Hippocampal formation (tissue), 2 donors: ENCODE measurements at regions not wholly inside any gene's neighbourhood (a gene's known extent, or its start where the extent isn't known, plus 50 kb on each side); places are given as distances from the start of the nearest gene placed in this dataset.
"Not testable (repeated sequence)": the region's sequence is repeated elsewhere in the genome, so short reads cannot be mapped to it uniquely, and the experiment has no call there.

Source experiments
- DNase-seq, 2 donors: peaks; one replicate each; lab custom pipeline; 2025; lab: John Stamatoyannopoulos, UW

DNA sequence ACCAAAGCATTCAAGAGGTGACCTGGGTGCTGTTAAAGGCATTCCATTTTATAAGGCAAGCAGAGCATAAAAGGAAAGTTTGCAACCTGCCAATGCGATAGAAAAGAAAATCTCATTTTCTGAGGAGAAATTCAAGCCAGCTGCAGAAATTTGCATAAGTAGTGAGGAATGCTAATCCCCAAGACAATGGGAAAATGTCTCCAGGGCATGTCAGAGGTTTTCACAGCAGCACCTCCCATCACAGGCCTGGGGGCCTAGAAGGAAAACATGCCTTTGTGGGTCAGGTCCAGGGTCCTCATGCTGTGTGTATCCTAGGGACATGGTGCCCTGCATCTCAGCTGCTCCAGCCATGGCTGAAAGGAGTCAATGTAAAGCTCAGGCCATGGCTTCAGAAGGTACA lies 775.8 kb downstream of the IGSF11 start:
- DNase-seq: not testable (repeated sequence)

DNA sequence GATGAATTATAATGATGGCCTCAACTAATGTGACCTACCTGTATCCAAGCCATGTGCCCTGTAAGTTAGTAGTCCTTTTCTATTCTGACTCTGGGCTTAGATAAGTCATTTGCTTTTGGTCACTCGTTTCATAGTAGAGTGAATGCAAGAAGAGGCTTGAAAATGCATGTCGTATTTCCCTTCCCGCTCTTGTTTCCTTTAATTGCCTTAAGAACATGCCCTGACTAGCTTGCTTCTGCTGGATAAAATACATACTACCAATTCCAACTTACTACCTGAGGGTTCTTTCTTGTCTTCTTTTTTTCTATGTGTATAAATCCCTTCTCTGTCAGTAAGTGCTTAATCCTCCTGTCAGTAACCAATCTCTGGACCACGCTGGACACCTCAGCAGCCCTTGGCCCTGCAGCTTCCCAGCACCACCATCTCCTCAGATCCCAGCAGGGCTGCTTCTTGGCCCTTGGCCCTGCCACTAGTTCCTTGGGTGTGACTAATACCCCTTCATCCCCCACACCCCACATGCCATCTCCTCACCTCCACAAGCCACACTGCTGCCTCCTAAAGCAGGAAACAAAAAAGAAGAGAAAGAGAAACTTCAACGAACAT lies 771.7 kb downstream of the IGSF11 start:
- no peak for DNase-seq

DNA sequence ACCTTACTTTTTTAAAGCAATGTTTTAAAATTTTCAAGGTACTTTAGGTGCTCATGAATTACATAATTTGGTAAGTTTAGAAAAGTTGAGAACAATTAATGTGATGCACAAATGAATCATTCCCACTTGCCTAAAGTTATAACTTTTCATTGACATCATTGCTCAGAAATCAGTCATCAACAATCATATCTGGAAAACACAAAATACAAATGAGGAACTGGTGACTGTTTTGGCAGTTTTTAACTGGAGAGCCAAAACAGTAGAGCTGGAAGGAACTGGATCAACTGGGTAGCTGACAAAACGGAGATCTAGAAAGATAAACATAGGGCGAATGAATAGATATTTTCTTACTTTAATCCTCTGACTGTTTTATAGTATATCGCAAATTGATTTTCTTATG lies 767.1 kb downstream of the IGSF11 start:
- no peak for DNase-seq

DNA sequence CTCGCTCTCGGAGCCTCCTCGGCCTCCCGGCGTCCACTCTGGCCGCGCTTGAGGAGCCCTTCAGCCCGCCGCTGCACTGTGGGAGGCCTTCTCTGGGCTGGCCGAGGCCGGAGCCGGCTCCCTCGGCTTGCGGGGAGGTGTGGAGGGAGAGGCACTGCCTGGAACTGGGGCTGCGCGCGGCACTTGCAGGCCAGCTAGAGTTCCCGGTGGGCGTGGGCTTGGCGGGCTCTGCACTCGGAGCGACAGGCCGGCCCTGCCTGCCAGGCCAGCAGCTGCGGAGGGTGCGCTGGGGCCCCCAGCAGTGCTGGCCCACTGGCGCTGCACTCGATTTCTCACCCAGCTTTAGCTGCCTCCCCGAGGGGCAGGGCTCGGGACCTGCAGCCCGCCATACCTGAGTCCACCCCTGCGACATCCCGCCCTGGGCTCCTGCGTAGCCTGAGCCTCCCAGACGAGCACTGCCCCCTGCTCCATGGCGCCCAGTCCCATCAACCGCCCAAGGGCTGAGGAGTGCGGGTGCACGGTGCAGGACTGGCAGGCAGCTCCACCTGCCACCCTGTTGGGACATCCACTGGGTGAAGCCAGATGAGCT lies 765.0 kb downstream of the IGSF11 start:
- DNase-seq: no peak

DNA sequence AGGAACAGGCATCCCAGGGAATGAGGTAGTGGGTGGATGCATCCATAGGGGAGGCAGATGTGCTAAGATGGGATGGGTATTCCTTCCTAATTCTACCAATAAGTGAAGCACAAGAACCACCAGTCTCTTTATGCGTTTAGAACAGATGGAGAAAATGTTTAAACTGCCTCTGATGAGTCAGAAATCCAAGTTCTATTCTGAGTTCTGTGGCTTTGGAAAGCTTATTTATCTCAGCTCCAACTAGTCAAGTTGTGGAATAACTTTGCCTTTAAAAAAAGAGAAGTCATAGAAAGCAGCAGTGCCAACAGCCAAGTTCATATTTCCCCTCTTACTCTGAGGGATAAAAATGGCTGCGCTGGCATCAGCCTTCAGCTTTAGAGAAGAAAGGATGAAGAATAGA lies 761.7 kb downstream of the IGSF11 start:
- peak in 1 of 2 donors; percentile 54 for DNase-seq

DNA sequence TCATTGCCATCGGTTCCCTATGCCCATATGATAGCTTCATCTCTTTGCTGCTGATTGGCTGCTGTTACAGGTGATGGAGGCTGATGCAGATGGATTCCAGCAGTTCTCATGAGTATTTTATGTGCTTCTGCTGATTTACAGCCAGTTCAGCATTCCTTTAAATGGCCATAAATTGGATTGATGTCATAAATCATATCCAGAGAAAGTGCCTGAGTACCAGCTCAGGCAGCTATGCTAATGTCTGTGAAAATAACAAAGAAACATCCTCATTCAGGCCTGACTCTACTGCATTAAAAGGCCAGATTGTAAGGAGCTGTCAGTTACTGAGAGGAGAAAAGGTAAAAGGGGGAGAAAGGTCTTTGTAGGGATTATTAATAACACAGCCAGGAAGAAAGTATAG lies 756.8 kb downstream of the IGSF11 start:
- DNase-seq: no peak

DNA sequence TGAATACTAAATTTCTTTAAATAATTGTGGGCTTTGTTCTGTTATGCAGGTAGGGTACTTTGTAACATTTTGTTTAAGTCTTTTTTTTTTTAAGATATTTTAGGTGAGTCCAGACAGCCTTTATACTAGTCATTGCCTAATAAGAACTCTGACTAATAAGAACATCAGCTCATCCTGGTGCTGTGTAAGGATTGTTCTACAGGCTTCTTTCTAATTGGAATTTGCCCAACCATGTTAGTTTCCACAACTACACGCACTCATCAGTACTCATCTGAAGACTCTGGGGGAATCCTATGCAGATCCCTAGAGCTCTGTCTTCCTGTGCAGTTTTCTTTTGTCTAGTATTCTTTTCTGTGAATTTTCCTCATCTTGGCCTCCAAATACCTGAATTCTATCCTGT lies 741.8 kb downstream of the IGSF11 start:
- DNase-seq: no peak

DNA sequence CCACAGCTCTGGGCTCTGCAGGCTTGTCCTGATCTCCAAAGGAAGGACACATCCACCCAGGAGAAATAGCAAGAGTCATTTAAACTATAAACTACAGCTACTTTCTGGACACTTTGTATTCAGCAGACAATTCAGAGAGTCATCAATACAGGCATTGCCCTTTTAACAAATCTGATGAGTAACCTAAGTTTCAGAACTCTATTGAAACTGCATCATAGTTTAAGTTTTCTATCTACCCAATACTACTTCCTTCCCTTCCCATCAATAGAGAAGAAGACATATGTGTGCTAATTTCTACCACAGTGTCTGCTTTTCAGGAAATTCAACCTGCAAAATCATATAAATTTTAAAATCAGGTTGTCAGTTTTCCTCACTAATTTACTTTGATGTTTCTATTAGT lies 736.5 kb downstream of the IGSF11 start:
- DNase-seq: no peak

DNA sequence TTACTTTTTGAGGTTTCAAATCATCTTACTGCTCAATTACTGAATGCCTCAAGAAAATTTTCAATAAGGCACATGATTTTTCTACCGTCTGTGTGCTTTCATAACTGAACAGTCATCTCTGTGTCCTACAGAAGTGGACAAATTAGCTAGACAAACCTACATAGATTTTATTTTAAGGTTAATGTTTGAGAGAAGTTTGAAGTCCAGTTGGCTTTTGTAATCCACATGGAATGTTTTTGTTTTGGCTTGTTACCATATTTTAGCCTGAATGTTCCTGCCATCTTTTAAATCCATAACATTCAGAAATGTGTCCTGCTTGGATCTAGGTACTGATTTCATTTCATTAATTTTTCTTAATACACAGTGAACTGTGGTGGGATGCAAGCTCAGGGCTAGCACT lies 730.1 kb downstream of the IGSF11 start:
- no peak for DNase-seq

DNA sequence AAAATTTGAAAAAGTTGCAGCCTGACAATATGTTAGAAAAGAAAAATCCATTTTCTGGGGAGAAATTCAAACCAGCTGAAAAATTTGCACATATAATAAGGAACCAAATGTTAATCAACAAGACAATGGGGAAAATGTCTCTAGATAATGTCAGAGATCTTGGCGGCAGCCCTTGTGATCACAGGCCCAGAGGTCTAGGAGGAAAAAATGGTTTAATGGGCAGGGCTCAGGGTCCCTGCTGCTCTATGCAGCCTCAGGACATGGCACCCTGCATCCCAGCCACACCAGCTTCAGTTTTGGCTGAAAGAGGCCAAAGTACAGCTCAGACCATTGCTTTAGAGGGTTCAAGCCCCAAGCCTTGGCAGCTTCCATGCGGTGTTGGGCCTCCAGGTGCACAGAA lies 701.9 kb downstream of the IGSF11 start:
- no peak for DNase-seq

DNA sequence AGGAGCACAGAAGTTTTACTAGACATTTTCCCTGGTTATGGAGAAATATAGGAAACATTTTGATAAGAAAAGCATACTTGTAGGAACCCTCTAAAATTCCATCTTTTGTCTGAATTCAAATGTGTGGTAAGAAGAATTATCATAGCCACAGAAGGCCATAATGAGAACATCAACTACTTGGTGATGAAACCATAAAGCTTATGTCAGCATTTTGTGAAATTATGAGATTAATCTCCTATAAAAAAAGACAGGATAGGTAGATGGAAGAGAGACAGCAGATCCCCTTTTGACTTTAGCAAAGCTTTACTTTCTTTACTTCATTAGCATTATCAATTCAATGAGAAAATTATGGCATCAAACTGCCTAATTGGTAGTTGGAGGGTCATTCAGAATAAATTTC lies 697.0 kb downstream of the IGSF11 start:
- no peak for DNase-seq

DNA sequence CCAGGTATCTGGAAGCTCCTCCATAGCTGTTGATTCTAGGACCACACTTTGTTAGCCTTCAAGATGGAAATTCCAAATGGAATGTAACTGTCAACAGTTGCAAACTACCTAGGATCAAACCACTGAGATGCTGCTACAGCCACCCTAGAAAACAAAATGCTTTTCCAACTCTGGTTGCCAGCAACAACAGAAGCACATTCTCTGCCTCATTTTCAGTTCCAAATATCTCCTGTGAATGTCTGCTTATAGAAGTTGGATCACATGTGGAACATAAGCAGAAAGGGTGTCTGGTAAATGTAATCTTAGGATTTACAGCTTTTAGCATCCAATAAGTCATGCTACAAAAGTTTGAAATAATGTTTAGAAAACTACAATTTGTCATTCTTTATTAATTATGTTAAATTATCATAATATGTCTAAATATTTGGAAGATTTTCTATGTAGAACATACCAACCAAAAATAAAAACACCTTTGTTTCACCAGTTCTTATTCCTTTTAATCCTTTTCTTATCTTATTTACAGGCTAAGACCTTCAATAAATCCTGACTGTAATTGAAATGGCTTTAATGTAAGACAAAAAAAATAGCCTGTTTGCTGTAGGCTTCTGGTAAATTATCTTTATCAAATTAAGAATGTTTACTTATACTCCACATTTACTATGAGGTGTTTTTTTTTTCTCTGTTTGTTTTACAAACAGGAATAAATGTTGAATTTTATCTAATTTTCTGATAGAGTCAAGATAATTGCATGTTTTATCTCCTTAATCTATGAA lies 687.1 kb downstream of the IGSF11 start:
- no peak for DNase-seq

DNA sequence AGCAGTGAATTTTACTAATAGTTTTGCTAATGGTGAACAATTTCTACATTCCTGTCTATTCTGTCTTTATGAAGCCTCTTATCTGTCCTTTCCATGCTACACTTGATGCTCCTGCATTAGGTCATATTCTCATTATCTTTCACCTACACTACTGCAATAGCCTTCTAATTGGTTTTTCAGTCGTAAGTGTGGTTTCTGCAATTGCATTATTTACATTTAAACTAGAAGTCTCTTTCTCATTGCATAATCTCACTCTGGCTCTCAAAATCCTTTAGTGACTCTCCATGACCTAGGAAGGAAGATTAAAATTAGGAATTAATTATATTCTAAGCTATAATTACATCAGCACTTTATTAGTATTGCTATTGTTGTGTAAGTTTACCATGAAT lies 686.5 kb downstream of the IGSF11 start:
- DNase-seq: no peak

DNA sequence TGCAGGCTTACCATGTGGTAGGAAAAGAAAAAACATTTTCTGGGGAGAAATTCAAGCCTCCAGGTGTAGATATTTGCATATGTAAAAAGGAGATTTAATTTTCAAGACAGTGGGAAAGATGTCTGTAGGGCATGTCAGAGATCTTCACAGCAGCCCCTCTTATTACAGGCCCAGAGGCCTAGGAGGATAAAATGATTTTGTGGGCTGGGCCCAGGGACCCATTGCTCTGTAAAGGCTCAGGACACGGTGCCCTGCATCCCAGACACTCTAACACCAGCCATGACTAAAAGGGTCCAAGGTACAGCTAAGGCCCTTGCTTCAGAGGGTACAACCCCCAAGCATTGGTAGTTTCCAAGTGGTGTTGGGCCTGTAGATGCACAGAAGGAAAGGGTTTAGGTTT lies 680.1 kb downstream of the IGSF11 start:
- DNase-seq: no peak

DNA sequence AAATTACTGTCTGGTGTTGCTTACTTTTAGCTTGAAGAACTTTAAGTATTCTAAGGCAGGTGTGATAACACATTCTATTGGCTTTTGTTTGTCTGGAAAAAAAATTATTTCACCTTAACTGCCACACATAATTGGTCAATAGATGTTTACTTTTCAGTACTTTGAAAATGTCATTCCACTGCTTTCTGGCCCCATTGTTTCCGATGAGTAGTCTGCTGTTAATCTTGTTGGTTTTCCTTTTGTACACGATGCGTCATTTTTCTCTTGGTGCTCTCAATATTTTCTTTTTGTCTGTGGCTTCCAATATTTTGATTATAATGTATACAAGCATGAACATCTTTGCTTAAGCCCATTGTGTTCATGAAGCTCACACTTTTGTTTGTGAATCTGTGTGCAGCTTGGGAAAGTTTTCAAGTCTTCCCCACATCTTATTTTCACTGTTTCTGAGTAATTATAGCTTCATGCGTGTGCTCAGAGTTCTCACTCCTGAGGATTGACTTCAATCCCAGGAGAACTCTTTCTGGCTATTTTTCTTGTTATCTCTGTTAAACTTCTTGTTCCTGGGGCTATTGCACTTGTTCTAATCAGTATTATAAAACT lies 664.7 kb downstream of the IGSF11 start:
- DNase-seq: no peak

DNA sequence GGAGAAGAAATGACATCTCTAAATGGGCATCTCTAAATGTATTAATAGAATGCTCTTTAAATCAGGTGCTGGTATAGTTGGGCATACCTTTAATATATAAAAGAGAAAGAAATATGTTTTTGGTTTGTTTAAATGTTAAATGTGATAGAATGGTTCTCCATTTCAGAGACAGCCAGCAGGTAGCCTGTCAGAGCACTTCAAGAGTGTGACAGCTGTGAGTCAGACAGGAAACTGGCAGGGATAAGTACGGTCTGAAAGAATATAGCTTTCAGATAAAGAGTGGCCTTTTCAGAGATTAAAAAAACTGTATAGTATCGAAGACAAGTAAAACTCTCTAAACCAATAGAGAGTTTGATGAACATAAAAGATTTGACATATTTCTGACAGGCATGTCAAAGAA lies 654.1 kb downstream of the IGSF11 start:
- no peak for DNase-seq

DNA sequence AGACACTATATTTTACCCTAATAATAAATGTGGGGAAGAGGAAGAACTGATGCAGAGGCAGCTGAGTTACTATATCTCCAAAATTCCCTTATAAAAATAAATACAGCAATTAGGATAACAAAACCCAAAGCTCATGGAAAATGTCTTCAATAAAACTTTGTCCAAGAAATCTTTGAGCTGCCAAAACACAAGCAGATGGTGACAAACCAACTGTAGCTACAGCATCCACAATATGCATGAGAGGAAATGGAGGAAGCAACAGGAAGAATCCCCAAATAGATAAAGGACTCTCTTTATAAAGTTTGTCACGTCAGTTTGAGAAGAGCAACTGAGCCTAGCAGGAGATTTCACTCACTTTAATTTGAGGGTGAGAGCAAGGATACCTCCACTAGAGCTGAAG lies 638.2 kb downstream of the IGSF11 start:
- DNase-seq: no peak

DNA sequence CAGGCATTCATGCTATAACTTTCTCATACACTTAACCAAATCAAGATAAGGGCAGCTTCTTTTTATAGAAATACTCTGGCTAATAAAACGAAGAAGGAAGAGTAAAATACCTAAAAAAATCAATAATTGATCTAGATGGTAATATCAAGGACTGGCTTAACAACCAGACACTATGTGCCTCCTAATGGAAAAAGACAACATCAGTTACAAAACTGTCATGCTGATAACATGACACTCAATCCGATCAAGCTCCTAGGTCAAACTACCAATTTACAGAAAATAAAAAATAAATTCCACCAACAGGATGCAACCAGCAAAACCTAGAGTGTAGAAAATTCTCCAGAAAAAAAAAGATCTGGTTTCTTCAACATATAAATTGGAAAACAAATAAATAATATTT lies 634.6 kb downstream of the IGSF11 start:
- no peak for DNase-seq

DNA sequence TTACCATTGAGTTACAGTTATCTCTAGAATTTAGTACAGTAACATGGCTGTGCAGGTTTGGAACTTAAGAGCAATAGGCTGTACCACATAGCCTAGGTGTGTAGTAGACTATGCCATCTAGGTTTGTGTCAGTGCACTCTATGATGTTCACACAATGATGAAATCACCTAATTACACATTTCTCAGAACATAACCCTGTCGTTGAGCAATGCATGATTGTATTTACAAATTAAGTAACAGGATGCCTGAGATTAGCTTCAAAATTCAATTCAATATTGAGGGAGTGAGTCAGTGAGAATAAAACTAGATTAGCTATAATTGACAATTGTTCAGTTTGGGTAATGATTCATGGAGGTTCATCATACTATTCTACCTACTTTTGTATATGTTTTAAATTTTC lies 633.8 kb downstream of the IGSF11 start:
- no peak for DNase-seq

DNA sequence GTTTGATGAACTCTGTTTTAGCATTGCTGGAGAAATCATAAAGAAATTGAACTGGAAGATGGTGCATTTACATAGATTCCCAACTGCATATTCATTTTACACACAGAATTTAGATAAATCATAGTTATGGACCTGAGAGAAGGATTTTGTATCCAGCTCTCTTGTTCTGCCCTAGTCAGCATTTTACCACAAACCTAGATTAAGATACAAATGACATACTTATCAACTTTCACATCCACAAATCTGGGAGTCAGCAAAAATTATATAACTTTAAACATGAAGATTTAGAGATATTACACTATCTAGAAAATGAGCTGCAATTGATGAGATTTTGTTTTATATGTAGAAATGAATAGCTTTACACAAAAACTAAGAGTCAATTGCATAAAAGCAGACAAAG lies 632.8 kb downstream of the IGSF11 start:
- no peak for DNase-seq

DNA sequence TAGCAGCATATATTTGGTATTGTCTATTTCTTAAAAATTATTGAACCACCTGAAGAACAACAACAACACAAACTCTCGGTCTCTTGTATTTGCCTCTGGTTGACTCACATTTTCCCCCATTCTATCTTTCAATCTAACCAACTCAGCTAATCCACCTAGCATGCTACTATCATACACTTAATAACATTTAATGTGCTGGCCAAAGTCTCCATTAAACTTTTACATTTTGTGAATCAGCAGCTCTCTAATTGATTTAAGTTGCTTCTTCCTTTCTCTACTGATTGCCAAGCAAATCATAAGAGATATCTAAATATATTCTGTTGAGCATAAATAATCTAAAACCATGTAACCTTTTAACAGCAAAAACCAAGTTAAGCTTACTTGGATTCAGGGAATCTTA lies 631.7 kb downstream of the IGSF11 start:
- no peak for DNase-seq

DNA sequence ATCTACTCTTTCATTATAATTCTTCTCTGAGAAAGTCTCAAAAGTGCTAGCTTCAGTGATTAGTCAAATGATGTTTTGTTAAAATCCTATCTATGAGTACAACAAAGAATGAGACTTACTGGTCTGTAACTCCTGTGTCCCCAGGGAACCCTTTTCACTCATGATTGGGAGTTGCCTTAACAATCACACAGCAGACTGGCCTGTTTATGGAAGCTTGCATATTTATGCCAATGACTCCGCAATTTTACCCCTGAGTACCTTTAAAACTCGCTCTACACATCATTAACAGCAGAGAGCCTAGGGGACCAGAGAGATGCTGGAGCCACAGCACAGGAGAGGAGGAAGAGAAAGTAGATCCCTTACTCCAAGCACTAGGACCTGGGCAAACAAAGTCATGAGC lies 628.1 kb downstream of the IGSF11 start:
- no peak for DNase-seq

DNA sequence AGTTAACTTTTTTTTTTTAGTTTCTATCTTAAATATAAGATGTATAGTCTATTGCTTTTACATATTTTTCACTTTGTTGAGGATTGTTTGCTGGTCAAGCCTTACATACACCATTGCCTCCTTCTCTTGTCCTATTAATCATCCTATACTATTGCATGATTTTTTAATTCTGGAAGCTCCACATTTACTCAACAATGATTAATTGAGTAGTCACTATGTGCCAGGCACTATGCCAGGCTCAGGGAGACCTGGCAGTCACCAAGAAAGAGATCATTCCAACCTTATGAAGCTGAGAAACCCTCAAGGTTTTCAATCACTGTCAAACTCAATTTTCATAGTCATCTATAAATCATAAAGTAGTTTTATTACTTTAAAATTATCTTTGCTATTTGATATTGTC lies 626.2 kb downstream of the IGSF11 start:
- no peak for DNase-seq
